GM12864 (cell line): ENCODE measurements at regions not wholly inside any gene's neighbourhood (a gene's known extent, or its start where the extent isn't known, plus 50 kb on each side); places are given as distances from the start of the nearest gene placed in this dataset.

Experiments used
- DNase-seq: peaks from one replicate; pipeline ENCODE4 v3.0.0-alpha.2; 2011; ENCODE audit warnings: low read depth
- H3K4me3 ChIP-seq: 2 replicates; pipeline ENCODE4 v1.5.1; 2011; ENCODE audit warnings: mild to moderate bottlenecking, low read depth, low read length, control low read depth
- CTCF ChIP-seq: IDR thresholded peaks from 2 replicates; pipeline ENCODE4 v1.5.1; 2011; ENCODE audit warnings: low read depth, mild to moderate bottlenecking, moderate library complexity, low read length, control low read depth, inconsistent platforms; ENCODE audit errors: missing control alignments

GRCh38 chr6:22221211-22221610 lies 75.6 kb downstream of the PRL start:
- no peak overlapping the region for H3K4me3 ChIP-seq
- TF ChIP-seq CTCF, result no peak
- DNase-seq, result no peak

GRCh38 chr6:22221630-22222029 lies 75.2 kb downstream of the PRL start:
- no peak for TF ChIP-seq CTCF
- DNase-seq, result no peak
- H3K4me3 ChIP-seq, result no peak overlapping the region

- no peak for TF ChIP-seq CTCF
- H3K4me3 ChIP-seq, result no peak overlapping the region
- no peak for DNase-seq
Measured at GRCh38 chr6:22222469-22222868, 74.4 kb downstream of the PRL start.

GRCh38 chr6:22227824-22228610 lies 68.8 kb downstream of the PRL start:
- no peak overlapping the region for H3K4me3 ChIP-seq
- no peak for DNase-seq
- TF ChIP-seq CTCF, result no peak

GRCh38 chr6:22231050-22231449 lies 65.8 kb downstream of the PRL start:
- DNase-seq, result no peak
- no peak for TF ChIP-seq CTCF

GRCh38 chr6:22231616-22232015 lies 65.2 kb downstream of the PRL start:
- DNase-seq, result no peak
- no peak overlapping the region for H3K4me3 ChIP-seq
- no peak for TF ChIP-seq CTCF

More at GRCh38 chr6:22231050-22231449, 65.8 kb downstream of the PRL start:
- no peak overlapping the region for H3K4me3 ChIP-seq
